GM21717 (cell line): ENCODE measurements at regions not wholly inside any gene's neighbourhood (a gene's known extent, or its start where the extent isn't known, plus 50 kb on each side); places are given as distances from the start of the nearest gene placed in this dataset.
"Not testable (repeated sequence)": the region's sequence is repeated elsewhere in the genome, so short reads cannot be mapped to it uniquely, and the experiment has no call there.

Source experiments
- ATAC-seq: cut with Tn5 transposase; IDR thresholded peaks from one replicate; pipeline ENCODE4 v1.9.1; 2021; ENCODE audit warnings: mild to moderate bottlenecking, moderate library complexity; ENCODE audit not compliant: unreplicated experiment

DNA sequence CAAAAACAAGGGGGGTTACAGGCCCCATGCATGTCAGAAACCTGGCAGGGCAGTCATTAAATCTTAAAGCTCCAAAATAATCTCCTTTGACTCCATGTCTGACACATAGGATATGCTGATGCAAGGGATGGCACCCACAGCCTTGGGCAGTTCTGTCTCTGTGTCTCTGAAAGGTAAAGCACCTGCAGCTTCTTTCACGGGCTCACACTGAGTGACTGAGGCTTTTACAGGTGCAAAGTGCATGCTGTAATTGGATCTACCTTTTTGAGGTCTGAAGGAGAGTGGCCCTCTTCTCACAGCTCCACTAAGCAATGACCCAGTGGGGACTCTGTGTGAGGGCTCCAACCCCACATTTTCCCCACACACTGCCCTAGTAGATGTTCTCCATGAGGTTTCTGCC is 1309.0 kb upstream of the B3GALT2 start:
- ATAC-seq: no peak

DNA sequence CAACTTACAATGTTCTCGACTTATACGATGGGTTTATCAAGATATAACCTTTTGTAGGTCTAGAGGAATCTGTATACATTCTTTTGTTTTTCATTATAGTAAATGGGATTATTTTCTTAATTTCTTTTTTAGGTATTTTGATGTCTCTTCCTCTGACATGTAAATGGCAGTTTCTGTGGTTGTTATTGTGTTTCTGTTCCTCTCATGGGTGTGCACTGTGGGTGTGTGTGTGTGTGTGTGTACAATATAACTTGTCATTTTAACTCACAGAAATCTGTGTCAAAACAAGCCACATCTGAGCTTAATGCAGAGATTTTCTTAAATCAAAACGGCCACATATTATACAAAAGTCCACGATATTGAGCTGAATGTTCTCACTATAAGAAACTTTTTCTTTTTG is 1300.8 kb upstream of the B3GALT2 start:
- no peak for ATAC-seq

DNA sequence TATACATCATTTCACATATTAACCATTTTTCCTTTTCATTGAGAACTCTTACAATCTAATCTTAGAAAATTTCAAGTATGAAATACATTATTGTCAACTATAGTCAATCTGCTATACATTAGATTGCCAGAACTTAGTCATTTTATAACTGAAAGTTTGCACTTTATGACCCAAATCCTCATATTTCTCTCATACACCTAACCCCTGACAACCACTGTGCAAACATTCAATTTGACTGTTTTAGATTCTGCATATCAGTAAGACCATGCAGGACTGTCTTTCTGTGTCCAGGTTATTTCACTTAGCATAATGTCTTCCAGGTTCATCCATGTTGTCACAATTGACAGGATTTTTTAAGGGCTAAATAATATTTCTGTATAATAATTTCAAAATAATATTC is 1299.0 kb upstream of the B3GALT2 start:
- ATAC-seq: no peak

DNA sequence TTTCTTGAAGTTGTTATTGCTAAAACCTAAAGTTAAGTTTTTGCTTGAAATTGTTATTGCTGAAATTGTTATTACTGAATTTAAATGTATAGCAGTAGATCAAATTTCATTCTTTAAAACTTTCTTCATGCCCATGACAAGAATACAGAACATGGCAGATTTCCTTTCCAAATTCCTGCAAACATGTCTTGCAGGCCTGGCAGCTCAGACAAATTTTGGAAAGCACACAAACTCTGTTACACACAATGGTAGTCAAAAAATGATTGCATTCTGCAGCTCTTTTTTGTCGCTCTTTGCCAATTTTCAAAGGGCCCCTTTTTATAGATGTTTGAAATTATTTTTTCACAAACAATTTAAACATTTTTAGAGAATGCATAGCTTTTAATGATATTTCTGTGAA is 1292.3 kb upstream of the B3GALT2 start:
- no peak for ATAC-seq

- peak; percentile 85 for ATAC-seq
These were observed 1291.5 kb upstream of the B3GALT2 start for GRCh38 chr1:194477908-194478307.

GRCh38 chr1:194476872-194477271 is 1290.5 kb upstream of the B3GALT2 start:
- ATAC-seq: no peak

GRCh38 chr1:194476351-194476750 is 1289.9 kb upstream of the B3GALT2 start:
- no peak for ATAC-seq

- no peak for ATAC-seq
These were observed 1288.3 kb upstream of the B3GALT2 start for GRCh38 chr1:194474701-194475100.

- no peak for ATAC-seq
These were observed 1287.4 kb upstream of the B3GALT2 start for GRCh38 chr1:194473766-194474165.

- no peak for ATAC-seq
These were observed 1282.9 kb upstream of the B3GALT2 start for GRCh38 chr1:194469282-194469681.

- no peak for ATAC-seq
These were observed 1280.3 kb upstream of the B3GALT2 start for GRCh38 chr1:194466706-194467105.

GRCh38 chr1:194447636-194448035 is 1261.2 kb upstream of the B3GALT2 start:
- no peak for ATAC-seq

- no peak for ATAC-seq
These were observed 1258.8 kb upstream of the B3GALT2 start for GRCh38 chr1:194445244-194445643.

GRCh38 chr1:194442901-194443575 is 1256.6 kb upstream of the B3GALT2 start:
- ATAC-seq: no peak

GRCh38 chr1:194437135-194437534 is 1250.7 kb upstream of the B3GALT2 start:
- ATAC-seq: no peak

GRCh38 chr1:194431121-194431520 is 1244.7 kb upstream of the B3GALT2 start:
- no peak for ATAC-seq

GRCh38 chr1:194420706-194421105 is 1234.3 kb upstream of the B3GALT2 start:
- no peak for ATAC-seq

- no peak for ATAC-seq
These were observed 1233.3 kb upstream of the B3GALT2 start for GRCh38 chr1:194419721-194420120.

- ATAC-seq: no peak
These were observed 1224.3 kb upstream of the B3GALT2 start for GRCh38 chr1:194410756-194411155.

GRCh38 chr1:194407238-194407637 is 1220.8 kb upstream of the B3GALT2 start:
- not testable (repeated sequence) for ATAC-seq

DNA sequence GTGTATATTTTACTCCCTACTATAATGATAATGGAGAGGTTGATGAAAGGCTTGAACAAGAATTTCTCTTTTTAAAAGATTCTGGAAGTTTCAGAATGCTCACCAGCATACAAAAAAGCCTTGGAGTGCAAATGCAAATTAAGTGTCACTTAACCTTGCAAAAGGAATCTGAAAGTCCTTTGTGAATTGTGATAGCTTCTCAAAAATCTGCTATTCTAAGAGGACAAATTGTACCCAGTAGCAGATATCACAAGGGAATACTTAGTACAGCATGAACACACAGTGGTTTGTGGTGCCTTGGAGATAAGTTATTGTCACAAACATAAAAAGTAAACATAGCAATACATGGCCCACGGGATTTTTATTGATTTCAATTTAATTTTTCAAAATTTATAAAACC is 1208.3 kb upstream of the B3GALT2 start:
- no peak for ATAC-seq

GRCh38 chr1:194387531-194387930 is 1201.1 kb upstream of the B3GALT2 start:
- no peak for ATAC-seq

- no peak for ATAC-seq
These were observed 1192.1 kb upstream of the B3GALT2 start for GRCh38 chr1:194378517-194378916.
